ENCODE measurements at regions not wholly inside any gene's neighbourhood (a gene's known extent, or its start where the extent isn't known, plus 50 kb on each side); places are given as distances from the start of the nearest gene placed in this dataset.

GRCh38 chr1:72365693-72366092 is 83.4 kb upstream of the NEGR1 start:
- DNase-seq: no peak

GRCh38 chr1:72362538-72362937 is 80.2 kb upstream of the NEGR1 start:
- no peak for DNase-seq

- DNase-seq: no peak
Observed at GRCh38 chr1:72357411-72357810, 75.1 kb upstream of the NEGR1 start.

- no peak for DNase-seq
Observed at GRCh38 chr1:72355899-72356298, 73.6 kb upstream of the NEGR1 start.

GRCh38 chr1:72341661-72342060 is 59.3 kb upstream of the NEGR1 start:
- DNase-seq: no peak

- no peak for DNase-seq
Observed at GRCh38 chr1:72336776-72337175, 54.4 kb upstream of the NEGR1 start.

Measured in activated CD4-positive, alpha-beta T cell treated with anti-CD3 and anti-CD28 coated beads for 48 hours (primary cell).